Left ventricle myocardium inferior (tissue), 1 donor: ENCODE measurements at regions not wholly inside any gene's neighbourhood (a gene's known extent, or its start where the extent isn't known, plus 50 kb on each side); places are given as distances from the start of the nearest gene placed in this dataset.

Experiments used
- DNase-seq: peaks from one replicate; pipeline ENCODE4 v3.0.0-alpha.2; 2020
- H3K27ac ChIP-seq: fragments of 200-600 bp; replicated peaks from 2 replicates; pipeline ENCODE4 v1.8.0; 2021
- H3K27me3 ChIP-seq: fragments of 200-600 bp; 2 replicates; pipeline ENCODE4 v1.8.0; 2021; ENCODE audit warnings: low read depth
- H3K36me3 ChIP-seq: fragments of 200-600 bp; 2 replicates; pipeline ENCODE4 v1.8.0; 2021
- H3K4me1 ChIP-seq: fragments of 200-600 bp; 2 replicates; pipeline ENCODE4 v1.8.0; 2021
- H3K4me3 ChIP-seq: fragments of 200-600 bp; 2 replicates; pipeline ENCODE4 v1.8.0; 2021; ENCODE audit warnings: mild to moderate bottlenecking, moderate library complexity
- H3K9me3 ChIP-seq: fragments of 200-600 bp; replicated peaks from 2 replicates; pipeline ENCODE4 v1.8.0; 2021
- CTCF ChIP-seq: fragments of 200-600 bp; IDR thresholded peaks from 2 replicates; pipeline ENCODE4 v1.8.0; 2021; ENCODE audit warnings: antibody characterized with exemption, mild to moderate bottlenecking, borderline replicate concordance
- intact Hi-C: fragments of 100-400 bp; cut with micrococcal nuclease; formaldehyde crosslinking; loops from one replicate; pipeline ENCODE4 v1.11.0; 2022
- donor health status: DM: no; HTN: yes; CAD: no; lungs with severe emphysema.

DNA sequence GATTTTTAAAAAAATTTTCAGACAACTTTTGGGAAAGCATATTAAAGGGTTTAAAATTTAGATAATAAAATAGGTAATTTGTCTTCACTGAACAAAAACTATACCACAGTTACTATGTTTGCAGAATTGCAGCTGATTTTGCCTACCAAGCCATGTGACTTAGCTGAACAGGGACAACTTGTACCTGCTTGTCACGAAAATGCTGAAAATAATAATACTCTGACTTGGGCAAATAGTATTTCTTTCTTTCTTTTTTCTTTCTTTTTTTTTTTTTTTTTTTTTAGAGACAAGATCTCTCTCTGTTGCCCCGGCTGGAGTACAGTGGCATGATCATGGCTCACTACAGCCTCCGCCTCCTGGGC lies 225.2 kb upstream of the PPP1R2C start:
- TF ChIP-seq CTCF: no peak

GRCh38 chrX:43003939-43004338 lies 226.0 kb upstream of the PPP1R2C start:
- intact Hi-C loops: no loop called here
- no peaks in the 10 kb centered on the region for H3K9me3 ChIP-seq
- no peak overlapping the region for H3K4me3 ChIP-seq
- TF ChIP-seq CTCF: no peak
- H3K4me1 ChIP-seq: no peaks in the 10 kb centered on the region
- no peaks in the 10 kb centered on the region for H3K36me3 ChIP-seq
- no peak overlapping the region for H3K27ac ChIP-seq
- no peaks in the 10 kb centered on the region for H3K27me3 ChIP-seq
- DNase-seq: no peak

More for the DNA sequence above, 225.2 kb upstream of the PPP1R2C start:
- DNase-seq: no peak
- no peak overlapping the region for H3K4me3 ChIP-seq
- no peaks in the 10 kb centered on the region for H3K4me1 ChIP-seq
- H3K27me3 ChIP-seq: no peaks in the 10 kb centered on the region
- H3K9me3 ChIP-seq: no peaks in the 10 kb centered on the region
- intact Hi-C loops: no loop called here
- no peaks in the 10 kb centered on the region for H3K36me3 ChIP-seq
- no peak overlapping the region for H3K27ac ChIP-seq

DNA sequence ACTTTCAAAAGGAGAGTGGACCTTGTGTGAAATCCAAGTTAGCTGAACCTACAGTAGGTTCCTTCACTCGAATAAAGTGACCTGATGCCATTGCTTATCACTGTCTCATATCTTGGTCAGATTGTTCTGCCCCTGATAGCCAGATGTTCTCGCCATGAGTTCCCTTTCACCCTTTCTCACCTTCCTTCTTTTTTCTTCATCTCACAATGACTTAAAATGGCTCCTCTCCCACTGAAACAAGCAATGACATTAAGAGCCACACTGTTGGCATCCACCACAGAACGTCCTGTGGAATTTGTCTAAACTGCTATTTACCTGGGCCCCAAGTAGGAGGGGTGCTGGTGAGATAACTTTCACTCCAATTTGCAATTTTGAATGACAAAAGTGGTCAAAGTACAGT lies 227.6 kb upstream of the PPP1R2C start:
- no peak overlapping the region for H3K27ac ChIP-seq
- DNase-seq: no peak
- TF ChIP-seq CTCF: no peak

DNA sequence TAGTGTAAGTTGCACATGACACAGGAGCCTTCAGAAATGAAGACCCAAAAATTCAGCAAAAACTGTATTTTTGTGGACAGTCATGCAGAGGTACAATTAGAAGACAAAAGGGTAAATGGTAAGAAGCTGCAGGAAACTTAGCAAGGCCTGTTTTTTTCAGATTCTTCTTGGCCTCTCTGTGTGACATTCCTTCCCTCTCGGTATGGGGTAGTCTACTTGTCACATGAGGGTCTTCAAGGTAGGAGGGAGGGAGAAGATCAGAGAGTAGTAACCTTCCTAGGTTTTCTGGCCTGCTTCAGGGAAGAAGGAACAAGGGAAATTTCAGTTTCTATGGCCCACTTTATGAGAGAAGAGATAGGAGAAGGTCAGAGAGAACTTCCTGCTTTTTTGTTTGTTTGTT lies 230.4 kb upstream of the PPP1R2C start:
- H3K27ac ChIP-seq: no peak overlapping the region
- TF ChIP-seq CTCF: no peak
- no peaks in the 10 kb centered on the region for H3K9me3 ChIP-seq
- H3K36me3 ChIP-seq: no peaks in the 10 kb centered on the region
- intact Hi-C loops: no loop called here
- H3K27me3 ChIP-seq: no peaks in the 10 kb centered on the region
- no peak overlapping the region for H3K4me3 ChIP-seq
- H3K4me1 ChIP-seq: no peaks in the 10 kb centered on the region
- DNase-seq: no peak

More for the DNA sequence above, 227.6 kb upstream of the PPP1R2C start:
- no peaks in the 10 kb centered on the region for H3K27me3 ChIP-seq
- no peaks in the 10 kb centered on the region for H3K36me3 ChIP-seq
- no peak overlapping the region for H3K4me3 ChIP-seq
- no peaks in the 10 kb centered on the region for H3K4me1 ChIP-seq
- no peaks in the 10 kb centered on the region for H3K9me3 ChIP-seq
- intact Hi-C loops: no loop called here

DNA sequence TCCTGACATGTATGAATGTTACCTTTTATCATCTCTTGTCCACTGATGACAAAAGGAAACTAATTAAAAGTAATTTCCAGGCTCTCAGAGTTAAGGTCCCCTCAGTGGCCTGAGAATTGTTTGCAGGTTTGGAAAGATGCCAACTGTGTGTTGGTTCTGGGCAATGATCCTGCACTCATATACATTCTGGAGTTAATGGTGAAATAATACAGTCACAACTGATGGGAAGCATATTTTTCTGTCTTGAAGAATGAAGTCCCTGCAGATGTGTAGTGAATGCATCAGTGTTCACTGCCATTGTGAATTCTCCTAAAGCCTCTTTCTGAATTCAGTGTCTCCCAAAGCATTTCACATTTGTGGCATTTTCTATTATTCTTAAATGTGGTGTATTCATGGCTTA lies 238.1 kb upstream of the PPP1R2C start:
- H3K4me1 ChIP-seq: no peaks in the 10 kb centered on the region
- intact Hi-C loops: no loop called here
- H3K9me3 ChIP-seq: no peaks in the 10 kb centered on the region
- H3K27me3 ChIP-seq: no peaks in the 10 kb centered on the region
- TF ChIP-seq CTCF: no peak
- H3K36me3 ChIP-seq: no peaks in the 10 kb centered on the region
- no peak overlapping the region for H3K27ac ChIP-seq
- no peak for DNase-seq
- H3K4me3 ChIP-seq: no peak overlapping the region

GRCh38 chrX:43018031-43018430 lies 240.1 kb upstream of the PPP1R2C start:
- Histone ChIP-seq H3K27me3 (no peaks in the 10 kb centered on the region), H3K4me3 (no peak overlapping the region), H3K9me3 (no peaks in the 10 kb centered on the region), H3K27ac (no peak overlapping the region), H3K36me3 (no peaks in the 10 kb centered on the region), H3K4me1 (no peaks in the 10 kb centered on the region)
- intact Hi-C loops: no loop called here
- no peak for TF ChIP-seq CTCF
- no peak for DNase-seq
